PC-9 (cell line): ENCODE measurements at regions not wholly inside any gene's neighbourhood (a gene's known extent, or its start where the extent isn't known, plus 50 kb on each side); places are given as distances from the start of the nearest gene placed in this dataset.

Experiments
- EZH2 ChIP-seq: fragments of 200-600 bp; sonication (generic); IDR thresholded peaks from 2 replicates; pipeline ENCODE4 v1.8.0; 2017; ENCODE audit warnings: antibody characterized with exemption, low read depth
- TF ChIP-seq, protein P1 (sequence below): fragments of 200-600 bp; sonication (generic); conservative IDR thresholded peaks from 2 replicates; pipeline ENCODE4 v1.6.1; 2017; ENCODE audit warnings: mixed run types, antibody characterized with exemption, mild to moderate bottlenecking, moderate library complexity

DNA sequence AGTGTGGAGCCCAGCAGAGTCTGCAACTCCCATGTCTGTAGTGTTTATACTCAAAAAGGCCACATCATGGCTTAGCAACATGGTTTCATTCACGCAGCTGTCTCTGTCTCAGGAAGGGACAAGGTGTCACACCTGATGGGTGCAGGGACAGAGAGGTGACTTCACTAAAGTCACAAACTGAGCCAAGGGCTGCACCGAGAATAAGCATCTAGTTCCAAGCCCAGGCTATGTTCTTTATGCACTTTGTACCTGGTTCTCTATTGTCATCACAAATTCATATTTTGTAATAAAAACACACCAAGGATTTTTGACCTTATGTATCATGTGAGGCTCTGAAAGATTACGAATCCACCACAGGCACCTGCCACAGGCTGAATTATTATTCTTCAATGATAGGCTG is 64.9 kb upstream of the STK32A start:
- TF ChIP-seq, protein P1, sequence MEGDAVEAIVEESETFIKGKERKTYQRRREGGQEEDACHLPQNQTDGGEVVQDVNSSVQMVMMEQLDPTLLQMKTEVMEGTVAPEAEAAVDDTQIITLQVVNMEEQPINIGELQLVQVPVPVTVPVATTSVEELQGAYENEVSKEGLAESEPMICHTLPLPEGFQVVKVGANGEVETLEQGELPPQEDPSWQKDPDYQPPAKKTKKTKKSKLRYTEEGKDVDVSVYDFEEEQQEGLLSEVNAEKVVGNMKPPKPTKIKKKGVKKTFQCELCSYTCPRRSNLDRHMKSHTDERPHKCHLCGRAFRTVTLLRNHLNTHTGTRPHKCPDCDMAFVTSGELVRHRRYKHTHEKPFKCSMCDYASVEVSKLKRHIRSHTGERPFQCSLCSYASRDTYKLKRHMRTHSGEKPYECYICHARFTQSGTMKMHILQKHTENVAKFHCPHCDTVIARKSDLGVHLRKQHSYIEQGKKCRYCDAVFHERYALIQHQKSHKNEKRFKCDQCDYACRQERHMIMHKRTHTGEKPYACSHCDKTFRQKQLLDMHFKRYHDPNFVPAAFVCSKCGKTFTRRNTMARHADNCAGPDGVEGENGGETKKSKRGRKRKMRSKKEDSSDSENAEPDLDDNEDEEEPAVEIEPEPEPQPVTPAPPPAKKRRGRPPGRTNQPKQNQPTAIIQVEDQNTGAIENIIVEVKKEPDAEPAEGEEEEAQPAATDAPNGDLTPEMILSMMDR: no peak
- TF ChIP-seq EZH2: no peak
